Keratinocyte (primary cell): ENCODE measurements at regions not wholly inside any gene's neighbourhood (a gene's known extent, or its start where the extent isn't known, plus 50 kb on each side); places are given as distances from the start of the nearest gene placed in this dataset.

Source experiments
- DNase-seq: peaks from one replicate; pipeline ENCODE4 v3.0.0-alpha.2; 2011; ENCODE audit warnings: low read depth, missing footprints, low spot score
- FAIRE-seq: peaks from 2 replicates; lab custom pipeline; 2011; peaks lifted over from hg19 to GRCh38; lab: Jason Lieb, UNC
- H2AFZ ChIP-seq: 2 replicates; pipeline ENCODE4 v1.6.0; 2012; ENCODE audit warnings: low read length, control low read depth, inconsistent platforms; ENCODE audit not compliant: control insufficient read depth
- H3K27ac ChIP-seq: 2 replicates; pipeline ENCODE4 v1.5.1; 2011; ENCODE audit warnings: low read length; ENCODE audit not compliant: control insufficient read depth, insufficient read depth
- H3K27me3 ChIP-seq: 3 replicates; pipeline ENCODE4 v1.6.0; 2011; ENCODE audit warnings: low read length; ENCODE audit not compliant: control insufficient read depth, insufficient read depth; ENCODE audit errors: extremely low read depth
- H3K36me3 ChIP-seq, 2 experiments: 2 replicates in 1 of 2; 3 replicates in 1 of 2; pipeline ENCODE4 v1.5.1; 2011; ENCODE audit warnings: low read length in 2 of 2, mild to moderate bottlenecking in 1 of 2; ENCODE audit not compliant: control insufficient read depth in 2 of 2, insufficient read depth in 2 of 2; ENCODE audit errors: extremely low read depth in 1 of 2
- H3K4me1 ChIP-seq: 3 replicates; pipeline ENCODE4 v1.5.1; 2011; ENCODE audit warnings: low read length; ENCODE audit not compliant: control insufficient read depth, insufficient read depth; ENCODE audit errors: extremely low read depth
- H3K4me2 ChIP-seq: 3 replicates; pipeline ENCODE4 v1.6.0; 2011; ENCODE audit warnings: low read depth, low read length; ENCODE audit not compliant: control insufficient read depth, insufficient read depth; ENCODE audit errors: extremely low read depth
- H3K4me3 ChIP-seq, 3 experiments: fragments of 200-600 bp in 1 of 3; sonication (generic) in 1 of 3; 2 replicates in 2 of 3; 3 replicates in 1 of 3; pipeline ENCODE4 v1.5.1; 2011 to 2016; ENCODE audit warnings: low read length in 3 of 3, mild to moderate bottlenecking in 3 of 3, control low read depth in 2 of 3, inconsistent platforms in 1 of 3, low read depth in 1 of 3, mixed read lengths in 1 of 3, mixed run types in 1 of 3, moderate library complexity in 1 of 3; ENCODE audit not compliant: control insufficient read depth in 2 of 3, insufficient read depth in 2 of 3; ENCODE audit errors: extremely low read depth in 1 of 3
- H3K79me2 ChIP-seq: 2 replicates; pipeline ENCODE4 v1.6.0; 2012; ENCODE audit warnings: low read length; ENCODE audit not compliant: control insufficient read depth, insufficient read depth
- H3K9ac ChIP-seq: 3 replicates; pipeline ENCODE4 v1.6.0; 2011; ENCODE audit warnings: low read length; ENCODE audit not compliant: control insufficient read depth, insufficient read depth; ENCODE audit errors: extremely low read depth
- H3K9me1 ChIP-seq: 3 replicates; pipeline ENCODE4 v1.6.0; 2011; ENCODE audit warnings: low read length; ENCODE audit not compliant: control insufficient read depth, insufficient read depth; ENCODE audit errors: extremely low read depth
- H3K9me3 ChIP-seq: 2 replicates; pipeline ENCODE4 v1.5.1; 2012; ENCODE audit warnings: low read depth, low read length; ENCODE audit not compliant: control insufficient read depth
- H4K20me1 ChIP-seq: 3 replicates; pipeline ENCODE4 v1.6.0; 2011; ENCODE audit warnings: low read length; ENCODE audit not compliant: control insufficient read depth, insufficient read depth; ENCODE audit errors: extremely low read depth
- CTCF ChIP-seq, 3 experiments: IDR thresholded peaks in 1 of 3; conservative IDR thresholded peaks in 1 of 3; optimal IDR thresholded peaks in 1 of 3; 2 replicates in 2 of 3; 3 replicates in 1 of 3; pipeline versions ENCODE3 to v1.5.1; 2011; ENCODE audit warnings: low read length in 3 of 3, mild to moderate bottlenecking in 3 of 3, moderate library complexity in 2 of 3, control low read depth in 1 of 3, inconsistent platforms in 1 of 3; ENCODE audit not compliant: insufficient read depth in 2 of 3; ENCODE audit errors: extremely low read depth in 1 of 3
- EZH2 ChIP-seq: IDR thresholded peaks from one replicate; pipeline ENCODE4 v1.6.1; 2012; ENCODE audit warnings: inconsistent platforms, mild to moderate bottlenecking, low read length, moderate library complexity
- dilution Hi-C: fragments of 300-500 bp; cut with MboI; formaldehyde crosslinking; loops from one replicate; pipeline ENCODE4 v1.7.0; 2020; ENCODE audit warnings: low sequenced_read_pairs; ENCODE audit not compliant: extremely low pct_ligation_motif_present

- no peak for TF ChIP-seq EZH2
- TF ChIP-seq CTCF (optimal IDR thresholded peaks at IDR 0.05 in 1 of 3, IDR thresholded peaks at IDR 0.05 in 1 of 3, conservative IDR thresholded peaks at IDR 0.05 in 1 of 3; ENCODE audit: extremely low read depth in 1 of 3, insufficient read depth in 2 of 3, low read length in 3 of 3), result no peak
- H3K27ac ChIP-seq, result no peak overlapping the region
- no peaks in the 10 kb centered on the region for H3K36me3 ChIP-seq
- no peak overlapping the region for H3K4me2 ChIP-seq
- no peaks in the 10 kb centered on the region for H3K4me1 ChIP-seq
- H3K79me2 ChIP-seq, result no peaks in the 10 kb centered on the region
- no peak for DNase-seq
- dilution Hi-C loops, result no loop called here
- no peaks in the 10 kb centered on the region for H4K20me1 ChIP-seq
- H3K9ac ChIP-seq, result no peak overlapping the region
- H2AFZ ChIP-seq, result no peak overlapping the region
- FAIRE-seq, result no peak
- no peaks in the 10 kb centered on the region for H3K9me1 ChIP-seq
- no peaks in the 10 kb centered on the region for H3K9me3 ChIP-seq
- no peak overlapping the region for H3K4me3 ChIP-seq
- no peaks in the 10 kb centered on the region for H3K27me3 ChIP-seq
Measured at GRCh38 chr12:93279565-93280412, 97.9 kb upstream of the NUDT4 start.

GRCh38 chr12:93287149-93287548 is 90.6 kb upstream of the NUDT4 start:
- Histone ChIP-seq H2AFZ (no peak overlapping the region), H3K27ac (no peak overlapping the region), H3K9me1 (no peaks in the 10 kb centered on the region), H3K27me3 (no peaks in the 10 kb centered on the region), H3K79me2 (no peaks in the 10 kb centered on the region), H3K4me2 (no peak overlapping the region), H3K4me3 (no peak overlapping the region), H3K9me3 (no peaks in the 10 kb centered on the region), H3K4me1 (no peaks in the 10 kb centered on the region), H3K9ac (no peak overlapping the region), H4K20me1 (no peaks in the 10 kb centered on the region), H3K36me3 (no peaks in the 10 kb centered on the region)
- dilution Hi-C loops, result no loop called here
- TF ChIP-seq EZH2, result no peak
- no peak for TF ChIP-seq CTCF (optimal IDR thresholded peaks at IDR 0.05 in 1 of 3, IDR thresholded peaks at IDR 0.05 in 1 of 3, conservative IDR thresholded peaks at IDR 0.05 in 1 of 3; ENCODE audit: extremely low read depth in 1 of 3, insufficient read depth in 2 of 3, low read length in 3 of 3)
- DNase-seq, result no peak
- FAIRE-seq, result peak; percentile 5
